ENCODE measurements at regions not wholly inside any gene's neighbourhood (a gene's known extent, or its start where the extent isn't known, plus 50 kb on each side); places are given as distances from the start of the nearest gene placed in this dataset.
"Not testable (repeated sequence)": the region's sequence is repeated elsewhere in the genome, so short reads cannot be mapped to it uniquely, and the experiment has no call there.

DNA sequence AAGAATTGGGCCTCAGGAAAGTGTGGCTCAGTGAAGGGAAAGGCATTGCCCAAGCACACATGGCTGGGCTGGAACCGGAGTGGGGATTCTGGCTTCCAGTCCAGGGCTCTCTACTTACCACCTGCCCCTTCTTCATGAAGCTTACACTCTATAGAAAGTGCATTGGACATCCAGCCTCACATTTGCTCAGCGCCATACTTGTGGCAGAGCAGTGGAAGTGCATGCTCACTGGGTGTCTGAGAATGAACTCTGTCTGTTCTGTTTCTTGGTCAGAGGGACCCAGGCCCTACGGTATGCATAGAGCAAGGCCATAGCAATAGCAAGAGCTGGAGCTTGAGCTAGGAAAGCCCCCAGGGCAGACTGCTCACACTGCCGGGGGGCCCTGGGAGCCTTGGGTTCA is 1253.5 kb downstream of the TYW1 start:
- Histone ChIP-seq H3K36me3 (ENCODE audit: control insufficient read depth in 5 of 5, insufficient read depth in 5 of 5, low read length in 5 of 5) (no peaks in the 10 kb centered on the region), H3K9ac (ENCODE audit: low read length in 5 of 5) (no peak overlapping the region), H3K27ac (ENCODE audit: low read depth, low read length) (no peak overlapping the region), H3K9me3 (ENCODE audit: control insufficient read depth in 5 of 5, low read length in 5 of 5) (peaks cover 0 to 2% (median 0%) of the 10 kb centered on the region in 5 donors), H3K4me1 (ENCODE audit: control insufficient read depth in 5 of 5, insufficient read depth in 5 of 5, low read length in 5 of 5) (no peaks in the 10 kb centered on the region), H3K4me3 (ENCODE audit: low read depth in 1 of 5, low read length in 5 of 5) (no peak overlapping the region), H3K27me3 (ENCODE audit: control insufficient read depth in 5 of 5, insufficient read depth in 4 of 5, low read length in 5 of 5) (peaks cover 0 to 3% (median 0%) of the 10 kb centered on the region in 5 donors)

GRCh38 chr7:68254815-68255214 is 1258.2 kb downstream of the TYW1 start:
- H3K36me3 ChIP-seq (ENCODE audit: control insufficient read depth in 5 of 5, insufficient read depth in 5 of 5, low read length in 5 of 5); H3K4me3 ChIP-seq (ENCODE audit: low read depth in 1 of 5, low read length in 5 of 5); H3K4me1 ChIP-seq (ENCODE audit: control insufficient read depth in 5 of 5, insufficient read depth in 5 of 5, low read length in 5 of 5); H3K9me3 ChIP-seq (ENCODE audit: control insufficient read depth in 5 of 5, low read length in 5 of 5); H3K9ac ChIP-seq (ENCODE audit: low read length in 5 of 5); H3K27me3 ChIP-seq (ENCODE audit: control insufficient read depth in 5 of 5, insufficient read depth in 4 of 5, low read length in 5 of 5); H3K27ac ChIP-seq (ENCODE audit: low read depth, low read length): not testable (repeated sequence)

GRCh38 chr7:68256295-68256694 is 1259.7 kb downstream of the TYW1 start:
- Histone ChIP-seq H3K9me3 (ENCODE audit: control insufficient read depth in 5 of 5, low read length in 5 of 5) (peaks cover 0 to 6% (median 0%) of the 10 kb centered on the region in 5 donors), H3K4me1 (ENCODE audit: control insufficient read depth in 5 of 5, insufficient read depth in 5 of 5, low read length in 5 of 5) (no peaks in the 10 kb centered on the region), H3K9ac (ENCODE audit: low read length in 5 of 5) (no peak overlapping the region), H3K4me3 (ENCODE audit: low read depth in 1 of 5, low read length in 5 of 5) (no peak overlapping the region), H3K36me3 (ENCODE audit: control insufficient read depth in 5 of 5, insufficient read depth in 5 of 5, low read length in 5 of 5) (no peaks in the 10 kb centered on the region), H3K27me3 (ENCODE audit: control insufficient read depth in 5 of 5, insufficient read depth in 4 of 5, low read length in 5 of 5) (peaks cover 0 to 4% (median 0%) of the 10 kb centered on the region in 5 donors), H3K27ac (ENCODE audit: low read depth, low read length) (no peak overlapping the region)

DNA sequence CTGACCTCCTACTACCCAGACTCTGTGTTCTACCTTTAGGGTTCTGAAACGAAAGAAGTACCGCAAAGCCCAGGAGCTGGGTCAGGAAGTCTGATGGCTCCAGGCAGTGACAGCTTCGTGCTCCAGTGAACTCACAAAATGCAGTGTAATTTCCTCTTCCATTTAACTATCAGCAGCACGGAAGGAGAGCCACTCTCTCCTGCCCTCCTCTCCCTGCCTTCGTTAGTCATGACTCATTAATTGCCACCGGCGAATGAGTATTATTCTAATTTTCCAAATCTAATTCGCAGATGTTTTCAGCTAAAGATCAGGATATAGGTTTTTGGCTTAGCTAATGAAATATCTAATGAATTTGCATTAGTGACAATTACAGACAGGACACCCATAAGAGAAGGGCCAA is 1262.0 kb downstream of the TYW1 start:
- Histone ChIP-seq H3K36me3 (ENCODE audit: control insufficient read depth in 5 of 5, insufficient read depth in 5 of 5, low read length in 5 of 5) (no peaks in the 10 kb centered on the region), H3K27ac (ENCODE audit: low read depth, low read length) (no peak overlapping the region), H3K9ac (ENCODE audit: low read length in 5 of 5) (no peak overlapping the region), H3K4me3 (ENCODE audit: low read depth in 1 of 5, low read length in 5 of 5) (no peak overlapping the region), H3K9me3 (ENCODE audit: control insufficient read depth in 5 of 5, low read length in 5 of 5) (peaks cover 0 to 4% (median 0%) of the 10 kb centered on the region in 5 donors), H3K4me1 (ENCODE audit: control insufficient read depth in 5 of 5, insufficient read depth in 5 of 5, low read length in 5 of 5) (no peaks in the 10 kb centered on the region), H3K27me3 (ENCODE audit: control insufficient read depth in 5 of 5, insufficient read depth in 4 of 5, low read length in 5 of 5) (peaks cover 0 to 4% (median 0%) of the 10 kb centered on the region in 5 donors)

GRCh38 chr7:68265258-68265657 is 1268.6 kb downstream of the TYW1 start:
- Histone ChIP-seq H3K9ac (ENCODE audit: low read length in 5 of 5) (no peak overlapping the region), H3K4me3 (ENCODE audit: low read depth in 1 of 5, low read length in 5 of 5) (no peak overlapping the region), H3K27me3 (ENCODE audit: control insufficient read depth in 5 of 5, insufficient read depth in 4 of 5, low read length in 5 of 5) (no peaks in the 10 kb centered on the region), H3K36me3 (ENCODE audit: control insufficient read depth in 5 of 5, insufficient read depth in 5 of 5, low read length in 5 of 5) (no peaks in the 10 kb centered on the region), H3K4me1 (ENCODE audit: control insufficient read depth in 5 of 5, insufficient read depth in 5 of 5, low read length in 5 of 5) (no peaks in the 10 kb centered on the region), H3K9me3 (ENCODE audit: control insufficient read depth in 5 of 5, low read length in 5 of 5) (peaks cover 0 to 28% (median 26%) of the 10 kb centered on the region in 5 donors), H3K27ac (ENCODE audit: low read depth, low read length) (no peak overlapping the region)

DNA sequence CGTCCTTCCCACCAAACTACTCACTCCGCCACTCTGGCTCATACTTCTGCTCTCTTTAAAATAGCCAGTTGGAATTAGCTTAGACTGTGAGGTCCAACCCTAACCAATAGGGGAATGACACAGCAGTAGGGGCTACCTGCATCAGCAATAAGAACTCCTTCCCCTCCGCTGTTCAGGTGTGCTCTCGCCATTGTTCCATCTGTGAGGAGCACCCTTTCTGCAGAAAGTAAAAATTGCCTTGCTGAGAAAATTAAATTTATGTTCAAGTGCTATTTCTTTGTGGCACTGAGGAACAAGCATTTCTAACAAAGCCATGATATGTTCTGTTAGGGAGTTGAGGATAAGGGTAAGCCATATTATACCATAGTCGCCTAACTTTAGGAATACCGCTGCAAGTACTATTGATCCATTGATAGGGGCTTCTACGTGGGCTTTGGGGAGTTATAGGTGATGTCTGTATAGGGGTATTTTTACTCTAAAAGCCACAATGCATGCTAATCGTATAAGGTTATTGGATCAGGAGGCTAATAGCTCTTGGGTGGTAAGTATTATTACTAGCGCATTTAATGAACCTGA is 1269.5 kb downstream of the TYW1 start:
- Histone ChIP-seq H3K4me1 (ENCODE audit: control insufficient read depth in 5 of 5, insufficient read depth in 5 of 5, low read length in 5 of 5) (no peaks in the 10 kb centered on the region), H3K9me3 (ENCODE audit: control insufficient read depth in 5 of 5, low read length in 5 of 5) (peaks cover 0 to 28% (median 26%) of the 10 kb centered on the region in 5 donors), H3K27me3 (ENCODE audit: control insufficient read depth in 5 of 5, insufficient read depth in 4 of 5, low read length in 5 of 5) (no peaks in the 10 kb centered on the region), H3K4me3 (ENCODE audit: low read depth in 1 of 5, low read length in 5 of 5) (no peak overlapping the region), H3K36me3 (ENCODE audit: control insufficient read depth in 5 of 5, insufficient read depth in 5 of 5, low read length in 5 of 5) (no peaks in the 10 kb centered on the region), H3K27ac (ENCODE audit: low read depth, low read length) (no peak overlapping the region), H3K9ac (ENCODE audit: low read length in 5 of 5) (no peak overlapping the region)

DNA sequence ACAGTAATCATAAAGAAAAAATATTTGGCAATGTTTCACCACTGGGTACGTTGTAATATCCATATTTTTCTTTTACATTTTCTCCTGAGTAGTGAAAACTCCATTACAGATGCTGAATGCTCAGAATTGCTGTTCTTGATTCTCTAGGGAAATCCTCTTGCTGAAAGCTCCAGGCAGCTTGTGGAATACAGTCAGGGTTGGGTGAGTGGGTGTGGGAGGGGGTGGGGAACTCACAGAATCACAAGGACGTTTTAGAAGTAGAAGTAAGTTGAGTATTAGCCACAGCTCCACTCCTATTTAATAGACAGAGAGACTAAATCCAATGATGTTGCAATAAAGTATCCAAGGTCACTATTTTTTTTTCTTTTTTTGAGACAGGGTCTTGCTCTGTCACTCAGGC is 1270.9 kb downstream of the TYW1 start:
- no peak overlapping the region for H3K9ac ChIP-seq (ENCODE audit: low read length in 5 of 5)
- no peak overlapping the region for H3K27ac ChIP-seq (ENCODE audit: low read depth, low read length)
- H3K9me3 ChIP-seq (ENCODE audit: control insufficient read depth in 5 of 5, low read length in 5 of 5), result peaks cover 0 to 28% (median 26%) of the 10 kb centered on the region in 5 donors
- H3K4me1 ChIP-seq (ENCODE audit: control insufficient read depth in 5 of 5, insufficient read depth in 5 of 5, low read length in 5 of 5), result no peaks in the 10 kb centered on the region
- H3K27me3 ChIP-seq (ENCODE audit: control insufficient read depth in 5 of 5, insufficient read depth in 4 of 5, low read length in 5 of 5), result peaks cover 0 to under 1% (median 0%) of the 10 kb centered on the region in 5 donors
- H3K36me3 ChIP-seq (ENCODE audit: control insufficient read depth in 5 of 5, insufficient read depth in 5 of 5, low read length in 5 of 5), result no peaks in the 10 kb centered on the region
- no peak overlapping the region for H3K4me3 ChIP-seq (ENCODE audit: low read depth in 1 of 5, low read length in 5 of 5)

GRCh38 chr7:68269405-68269804 is 1272.8 kb downstream of the TYW1 start:
- H3K27ac ChIP-seq (ENCODE audit: low read depth, low read length), result no peak overlapping the region
- no peak overlapping the region for H3K4me3 ChIP-seq (ENCODE audit: low read depth in 1 of 5, low read length in 5 of 5)
- H3K27me3 ChIP-seq (ENCODE audit: control insufficient read depth in 5 of 5, insufficient read depth in 4 of 5, low read length in 5 of 5), result peaks cover 0 to 3% (median 0%) of the 10 kb centered on the region in 5 donors
- H3K9ac ChIP-seq (ENCODE audit: low read length in 5 of 5), result no peak overlapping the region
- H3K4me1 ChIP-seq (ENCODE audit: control insufficient read depth in 5 of 5, insufficient read depth in 5 of 5, low read length in 5 of 5), result no peaks in the 10 kb centered on the region
- no peaks in the 10 kb centered on the region for H3K36me3 ChIP-seq (ENCODE audit: control insufficient read depth in 5 of 5, insufficient read depth in 5 of 5, low read length in 5 of 5)
- peaks cover 0 to 28% (median 25%) of the 10 kb centered on the region in 5 donors for H3K9me3 ChIP-seq (ENCODE audit: control insufficient read depth in 5 of 5, low read length in 5 of 5)

- H3K4me3 ChIP-seq (ENCODE audit: low read depth in 1 of 5, low read length in 5 of 5), result no peak overlapping the region
These were observed 1275.9 kb downstream of the TYW1 start for GRCh38 chr7:68272507-68272906.

GRCh38 chr7:68276725-68277124 is 1280.1 kb downstream of the TYW1 start:
- Histone ChIP-seq H3K36me3 (ENCODE audit: control insufficient read depth in 5 of 5, insufficient read depth in 5 of 5, low read length in 5 of 5) (no peaks in the 10 kb centered on the region), H3K4me3 (ENCODE audit: low read depth in 1 of 5, low read length in 5 of 5) (no peak overlapping the region), H3K9ac (ENCODE audit: low read length in 5 of 5) (no peak overlapping the region), H3K27ac (ENCODE audit: low read depth, low read length) (no peak overlapping the region), H3K9me3 (ENCODE audit: control insufficient read depth in 5 of 5, low read length in 5 of 5) (peaks cover 0 to 2% (median 0%) of the 10 kb centered on the region in 5 donors), H3K27me3 (ENCODE audit: control insufficient read depth in 5 of 5, insufficient read depth in 4 of 5, low read length in 5 of 5) (peaks cover 0 to 5% (median 0%) of the 10 kb centered on the region in 5 donors), H3K4me1 (ENCODE audit: control insufficient read depth in 5 of 5, insufficient read depth in 5 of 5, low read length in 5 of 5) (no peaks in the 10 kb centered on the region)

More at GRCh38 chr7:68272507-68272906, 1275.9 kb downstream of the TYW1 start:
- Histone ChIP-seq H3K36me3 (ENCODE audit: control insufficient read depth in 5 of 5, insufficient read depth in 5 of 5, low read length in 5 of 5) (no peaks in the 10 kb centered on the region), H3K27ac (ENCODE audit: low read depth, low read length) (no peak overlapping the region), H3K4me1 (ENCODE audit: control insufficient read depth in 5 of 5, insufficient read depth in 5 of 5, low read length in 5 of 5) (no peaks in the 10 kb centered on the region), H3K9me3 (ENCODE audit: control insufficient read depth in 5 of 5, low read length in 5 of 5) (no peaks in the 10 kb centered on the region), H3K27me3 (ENCODE audit: control insufficient read depth in 5 of 5, insufficient read depth in 4 of 5, low read length in 5 of 5) (peaks cover 0 to 3% (median 0%) of the 10 kb centered on the region in 5 donors), H3K9ac (ENCODE audit: low read length in 5 of 5) (no peak overlapping the region)
